GM21528 (cell line): ENCODE measurements at regions not wholly inside any gene's neighbourhood (a gene's known extent, or its start where the extent isn't known, plus 50 kb on each side); places are given as distances from the start of the nearest gene placed in this dataset.
A peak's percentile ranks its signal among the peaks of the same experiment; 100 is the strongest.
"Not testable (repeated sequence)": the region's sequence is repeated elsewhere in the genome, so short reads cannot be mapped to it uniquely, and the experiment has no call there.

ENCODE experiments used
- ATAC-seq: cut with Tn5 transposase; IDR thresholded peaks from one replicate; pipeline ENCODE4 v1.9.1; 2021; ENCODE audit warnings: mild to moderate bottlenecking, moderate library complexity; ENCODE audit not compliant: unreplicated experiment, low FRiP score

- ATAC-seq = no peak
These were observed 753.8 kb downstream of the PLCL1 start for GRCh38 chr2:198558176-198558575.

GRCh38 chr2:198546122-198546521 lies 741.7 kb downstream of the PLCL1 start:
- ATAC-seq = no peak

- no peak for ATAC-seq
These were observed 741.0 kb downstream of the PLCL1 start for GRCh38 chr2:198545411-198545810.

GRCh38 chr2:198544461-198544860 lies 740.1 kb downstream of the PLCL1 start:
- no peak for ATAC-seq

- no peak for ATAC-seq
These were observed 730.4 kb downstream of the PLCL1 start for GRCh38 chr2:198534756-198535155.

GRCh38 chr2:198525211-198525969 lies 721.0 kb downstream of the PLCL1 start:
- ATAC-seq = no peak

GRCh38 chr2:198523710-198524109 lies 719.3 kb downstream of the PLCL1 start:
- ATAC-seq = no peak

- ATAC-seq = peak; percentile 63
These were observed 714.5 kb downstream of the PLCL1 start for GRCh38 chr2:198518935-198519334.

- no peak for ATAC-seq
These were observed 713.6 kb downstream of the PLCL1 start for GRCh38 chr2:198517976-198518375.

- not testable (repeated sequence) for ATAC-seq
These were observed 704.2 kb downstream of the PLCL1 start for GRCh38 chr2:198508610-198509009.

GRCh38 chr2:198499539-198499938 lies 695.1 kb downstream of the PLCL1 start:
- no peak for ATAC-seq

GRCh38 chr2:198498516-198498915 lies 694.1 kb downstream of the PLCL1 start:
- ATAC-seq = no peak

- ATAC-seq = no peak
These were observed 693.7 kb downstream of the PLCL1 start for GRCh38 chr2:198498048-198498447.

GRCh38 chr2:198494931-198495330 lies 690.5 kb downstream of the PLCL1 start:
- ATAC-seq = no peak

GRCh38 chr2:198490748-198491147 lies 686.4 kb downstream of the PLCL1 start:
- no peak for ATAC-seq

GRCh38 chr2:198488964-198489363 lies 684.6 kb downstream of the PLCL1 start:
- no peak for ATAC-seq

GRCh38 chr2:198483051-198483450 lies 678.7 kb downstream of the PLCL1 start:
- no peak for ATAC-seq

GRCh38 chr2:198479065-198479464 lies 674.7 kb downstream of the PLCL1 start:
- no peak for ATAC-seq

GRCh38 chr2:198478361-198478760 lies 674.0 kb downstream of the PLCL1 start:
- no peak for ATAC-seq

- ATAC-seq = no peak
These were observed 671.6 kb downstream of the PLCL1 start for GRCh38 chr2:198476007-198476406.

GRCh38 chr2:198471291-198471690 lies 666.9 kb downstream of the PLCL1 start:
- no peak for ATAC-seq

- ATAC-seq = no peak
These were observed 663.7 kb downstream of the PLCL1 start for GRCh38 chr2:198468136-198468535.

GRCh38 chr2:198465970-198466369 lies 661.6 kb downstream of the PLCL1 start:
- no peak for ATAC-seq
